Activated gamma-delta T cell treated with Interleukin-2 at 50 U/mL for 16 hours (primary cell): ENCODE measurements at regions not wholly inside any gene's neighbourhood (a gene's known extent, or its start where the extent isn't known, plus 50 kb on each side); places are given as distances from the start of the nearest gene placed in this dataset.

Source experiments
- DNase-seq: peaks from one replicate; pipeline ENCODE4 v3.0.0-alpha.2; 2020

- no peak for DNase-seq
Measured at GRCh38 chr17:72479113-72479512, 358.3 kb downstream of the SOX9 start.

- no peak for DNase-seq
Measured at GRCh38 chr17:72481572-72481971, 360.8 kb downstream of the SOX9 start.

DNA sequence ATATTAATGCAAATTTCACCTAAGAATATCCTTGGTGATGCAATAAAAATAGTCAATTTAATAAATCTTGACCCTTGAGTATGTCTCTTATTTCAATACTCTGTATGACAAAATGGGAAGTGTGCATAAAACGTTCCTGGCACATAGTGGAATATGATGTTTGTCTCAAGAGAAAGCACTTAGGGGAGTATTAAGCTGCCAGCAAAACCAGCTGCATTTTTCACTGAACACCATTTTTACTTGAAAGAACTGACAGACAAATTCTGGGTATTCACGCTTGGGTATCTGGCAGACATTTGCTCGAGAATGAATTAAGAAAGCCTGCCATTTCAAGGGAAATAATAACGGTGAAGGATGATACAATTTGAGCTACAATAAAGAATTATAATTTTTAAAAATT lies 364.8 kb downstream of the SOX9 start:
- DNase-seq: no peak

DNA sequence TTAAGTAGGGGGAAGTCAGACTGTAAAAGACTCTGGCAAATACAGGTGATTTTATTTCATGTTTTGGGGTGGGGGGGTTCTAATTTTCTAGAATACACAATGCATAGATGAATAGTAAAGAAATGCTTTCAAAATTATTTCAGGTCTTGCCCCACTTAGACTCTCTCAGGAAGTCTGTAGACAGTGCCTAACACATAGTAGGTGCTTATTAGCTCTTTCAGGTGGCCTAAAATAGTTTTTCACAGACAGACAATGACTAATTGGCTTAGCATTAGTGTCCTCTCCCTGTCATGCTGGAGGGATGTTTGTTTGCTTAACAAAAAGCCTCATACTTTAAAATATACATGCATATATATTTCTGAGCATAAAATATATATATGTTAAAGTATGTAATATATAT lies 366.0 kb downstream of the SOX9 start:
- no peak for DNase-seq

- no peak for DNase-seq
Measured at GRCh38 chr17:72487731-72488494, 367.1 kb downstream of the SOX9 start.

- no peak for DNase-seq
Measured at GRCh38 chr17:72488555-72489271, 367.9 kb downstream of the SOX9 start.

DNA sequence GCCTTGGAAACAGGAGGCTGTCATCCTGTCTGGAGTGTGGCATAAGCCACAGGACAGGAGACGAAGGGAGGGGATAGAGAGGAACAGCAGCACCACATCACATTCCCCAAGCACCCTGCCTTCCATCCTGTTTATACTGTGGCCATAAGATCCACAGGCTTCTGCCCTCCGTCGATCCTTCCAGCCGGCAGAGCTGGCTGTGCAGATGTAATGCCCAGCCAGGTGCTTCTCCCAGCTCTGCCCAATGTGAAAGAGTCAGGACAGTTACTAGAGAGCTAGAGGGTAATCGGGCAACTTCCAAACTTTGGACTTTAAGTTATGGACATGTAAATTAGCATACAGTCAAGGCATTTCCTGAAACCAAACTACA lies 368.4 kb downstream of the SOX9 start:
- no peak for DNase-seq

GRCh38 chr17:72491102-72491501 lies 370.3 kb downstream of the SOX9 start:
- no peak for DNase-seq

DNA sequence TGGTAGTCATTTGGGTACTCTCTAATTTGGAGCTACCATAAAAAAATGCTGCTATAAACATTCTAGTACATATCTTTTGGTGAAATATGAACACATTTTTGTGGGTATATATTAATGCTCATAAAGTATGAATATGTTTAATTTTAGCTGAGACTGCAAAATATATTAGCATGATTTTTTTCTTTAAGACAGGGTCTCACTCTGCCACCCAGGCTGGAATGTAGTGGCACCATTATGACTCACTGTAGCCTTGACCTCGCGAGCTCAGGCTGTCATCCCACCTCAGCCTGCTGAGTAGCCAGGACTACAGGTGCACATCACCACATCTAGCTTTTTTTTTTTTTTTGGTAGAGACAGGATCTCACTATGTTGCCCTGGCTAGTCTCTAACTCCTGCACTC lies 371.7 kb downstream of the SOX9 start:
- no peak for DNase-seq

DNA sequence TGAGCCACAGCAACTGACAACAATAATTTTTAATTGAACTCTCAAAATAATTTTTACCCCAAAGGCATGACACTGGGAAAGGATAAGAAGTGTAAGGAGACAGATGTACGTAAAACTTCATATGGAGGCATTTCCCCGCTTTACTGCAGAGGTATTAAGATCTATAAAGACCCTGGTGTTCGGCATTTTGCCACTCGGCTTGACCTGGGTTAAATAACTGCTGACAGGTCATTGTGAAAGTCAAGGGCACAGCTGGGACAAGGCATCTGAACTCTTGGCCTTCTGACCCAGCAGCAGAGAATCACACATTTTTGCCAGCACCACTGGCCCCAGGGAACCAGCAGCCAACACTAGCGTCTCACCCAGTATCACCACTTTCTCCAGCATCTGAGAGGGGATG lies 372.1 kb downstream of the SOX9 start:
- no peak for DNase-seq

DNA sequence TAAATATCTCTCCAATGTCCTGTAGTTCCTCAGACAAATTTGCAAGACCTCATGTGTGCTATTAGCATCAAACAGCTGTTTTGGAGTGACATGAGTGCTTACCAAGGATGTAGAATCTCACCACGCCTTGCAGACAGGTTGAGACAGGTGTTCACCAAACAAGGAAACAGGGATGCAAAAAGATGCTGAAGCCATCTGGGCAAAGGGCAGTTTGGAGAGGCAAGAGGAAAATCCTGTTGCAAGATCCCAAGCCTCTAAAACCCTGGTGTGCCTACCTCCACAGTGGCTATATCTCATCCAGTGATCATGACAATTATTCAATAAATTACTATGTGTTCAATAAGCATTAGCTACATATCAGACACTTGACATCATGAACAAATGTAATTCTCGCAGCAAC lies 373.7 kb downstream of the SOX9 start:
- DNase-seq: no peak

DNA sequence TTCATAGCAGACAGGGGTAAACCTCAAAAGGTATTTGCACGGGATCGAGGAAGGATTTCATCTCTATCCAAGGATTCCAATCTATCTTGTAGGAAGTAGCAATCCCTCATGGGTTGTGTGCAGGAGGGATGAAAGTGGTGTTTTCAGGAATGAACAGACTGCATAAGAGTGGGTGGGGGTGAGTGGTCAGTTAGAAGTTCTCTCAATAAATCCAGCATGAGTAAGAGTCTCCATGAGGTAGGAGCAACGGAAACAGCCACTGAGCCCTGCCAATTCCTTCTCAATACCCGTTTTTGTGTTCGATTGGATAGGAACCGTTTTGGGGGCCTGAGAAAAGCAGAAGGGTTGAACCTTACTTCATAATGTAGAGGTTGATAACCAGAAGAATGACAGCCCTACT lies 375.6 kb downstream of the SOX9 start:
- DNase-seq: no peak

- DNase-seq: no peak
Measured at GRCh38 chr17:72497915-72498314, 377.1 kb downstream of the SOX9 start.

- no peak for DNase-seq
Measured at GRCh38 chr17:72498364-72499210, 377.8 kb downstream of the SOX9 start.

- no peak for DNase-seq
Measured at GRCh38 chr17:72501404-72502370, 380.9 kb downstream of the SOX9 start.

DNA sequence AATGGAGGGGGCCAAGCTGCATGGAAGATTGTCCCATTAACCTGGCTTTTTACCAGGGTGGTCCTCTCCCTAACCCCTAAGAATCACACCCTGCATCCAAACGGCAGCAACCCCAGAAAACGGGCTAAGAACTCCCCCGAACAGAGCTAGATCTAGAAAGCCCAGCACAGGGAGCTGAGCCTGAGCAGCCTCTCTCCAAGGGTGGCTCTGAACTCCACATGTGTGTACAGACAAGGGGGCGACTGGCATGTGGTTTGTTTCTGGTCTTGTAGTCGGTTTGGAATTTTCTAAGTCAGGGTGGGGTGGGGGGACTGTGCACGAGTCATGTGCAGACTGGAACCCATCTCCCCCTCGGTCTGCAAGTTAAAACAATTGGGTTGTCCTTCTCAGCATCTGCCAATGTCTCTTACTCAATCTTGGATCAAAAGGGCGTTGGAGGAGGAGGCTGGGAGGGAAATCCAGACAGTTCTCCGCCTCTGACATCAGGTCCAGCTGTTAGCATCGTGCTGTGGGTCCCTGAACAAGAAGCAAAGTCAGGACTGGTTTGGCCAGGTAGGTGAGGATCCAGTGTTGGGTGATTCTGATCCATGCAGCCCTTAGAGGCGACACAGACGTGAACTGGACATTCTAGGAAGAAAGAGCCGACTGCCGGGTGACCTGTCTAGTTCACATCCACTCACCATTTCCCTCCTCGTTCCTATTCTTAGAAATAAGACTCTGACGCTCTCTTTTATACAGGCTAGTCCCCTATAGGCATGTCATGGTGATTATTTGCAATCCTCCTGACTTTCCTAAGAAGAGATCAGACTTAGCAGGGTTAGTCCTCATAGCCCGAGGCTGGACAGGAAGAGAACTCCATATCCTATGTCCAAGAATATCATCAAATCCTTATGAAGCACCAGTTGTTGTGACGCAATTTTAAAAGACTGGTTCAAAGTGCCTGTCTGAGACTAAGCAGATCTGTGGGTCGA lies 381.8 kb downstream of the SOX9 start:
- DNase-seq: no peak

DNA sequence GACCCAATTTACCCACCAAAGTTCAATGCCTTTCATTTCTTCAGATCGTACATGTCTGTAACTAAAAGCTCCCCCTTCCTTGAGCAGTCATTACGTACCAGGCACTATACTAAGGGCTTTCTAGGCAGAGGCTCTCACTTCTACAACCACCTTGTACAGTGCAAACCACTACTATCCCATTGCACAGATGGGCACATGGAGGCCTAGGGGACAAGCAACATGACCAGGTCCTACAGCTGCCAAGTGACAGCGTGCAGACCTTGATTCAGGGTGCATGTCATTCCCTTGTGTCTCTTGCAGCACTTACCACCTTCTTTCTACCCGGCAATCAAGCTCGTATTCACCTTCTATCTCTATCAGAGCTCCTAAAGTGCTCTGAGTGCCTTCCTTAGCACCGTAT lies 382.7 kb downstream of the SOX9 start:
- DNase-seq: no peak

DNA sequence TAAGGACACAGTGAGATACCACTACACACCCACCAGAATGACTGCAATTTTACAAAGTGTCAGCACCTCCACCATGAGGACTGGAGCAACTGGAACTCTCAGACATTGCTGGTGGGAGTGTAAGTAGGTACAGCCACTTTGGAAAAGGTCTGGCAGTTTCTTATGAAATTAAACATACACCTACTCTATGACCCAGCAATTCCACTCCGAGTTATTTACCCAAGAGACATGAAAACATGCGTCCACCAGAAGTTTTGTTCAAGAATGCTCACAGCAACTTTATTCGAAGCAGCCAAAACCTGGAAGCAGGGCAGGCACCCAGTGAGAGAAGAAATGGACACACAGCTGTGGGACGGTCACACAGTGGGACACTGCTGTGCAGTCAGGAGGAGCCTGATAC lies 384.0 kb downstream of the SOX9 start:
- no peak for DNase-seq

GRCh38 chr17:72506773-72507172 lies 386.0 kb downstream of the SOX9 start:
- DNase-seq: no peak

- no peak for DNase-seq
Measured at GRCh38 chr17:72507370-72507769, 386.6 kb downstream of the SOX9 start.

- no peak for DNase-seq
Measured at GRCh38 chr17:72510351-72511016, 389.7 kb downstream of the SOX9 start.
